IPS-18a (cell line): ENCODE measurements at regions not wholly inside any gene's neighbourhood (a gene's known extent, or its start where the extent isn't known, plus 50 kb on each side); places are given as distances from the start of the nearest gene placed in this dataset.
"Not testable (repeated sequence)": the region's sequence is repeated elsewhere in the genome, so short reads cannot be mapped to it uniquely, and the experiment has no call there.

Experiments
- H3K27ac ChIP-seq: one replicate; pipeline ENCODE4 v1.5.1; 2013; ENCODE audit warnings: low read length
- H3K27me3 ChIP-seq: one replicate; pipeline ENCODE4 v1.6.1; 2013; ENCODE audit warnings: mild to moderate bottlenecking, low read length; ENCODE audit not compliant: control insufficient read depth, insufficient read depth
- H3K36me3 ChIP-seq: one replicate; pipeline ENCODE4 v1.6.1; 2013; ENCODE audit warnings: low read depth, low read length; ENCODE audit not compliant: control insufficient read depth
- H3K4me1 ChIP-seq: one replicate; pipeline ENCODE4 v1.6.1; 2013; ENCODE audit warnings: low read depth, low read length; ENCODE audit not compliant: control insufficient read depth
- H3K4me3 ChIP-seq: one replicate; pipeline ENCODE4 v1.5.1; 2013; ENCODE audit warnings: low read length
- H3K9ac ChIP-seq: one replicate; pipeline ENCODE4 v1.6.1; 2013; ENCODE audit warnings: mild to moderate bottlenecking, low read length, moderate library complexity
- H3K9me3 ChIP-seq: one replicate; pipeline ENCODE4 v1.6.1; 2013; ENCODE audit warnings: low read depth, low read length; ENCODE audit not compliant: control insufficient read depth

- no peaks in the 10 kb centered on the region for H3K4me1 ChIP-seq
- no peaks in the 10 kb centered on the region for H3K27me3 ChIP-seq
- H3K27ac ChIP-seq: no peak overlapping the region
- H3K9me3 ChIP-seq: no peaks in the 10 kb centered on the region
- no peak overlapping the region for H3K9ac ChIP-seq
- H3K4me3 ChIP-seq: no peak overlapping the region
- no peaks in the 10 kb centered on the region for H3K36me3 ChIP-seq
These were observed 123.3 kb upstream of the GBE1 start for GRCh38 chr3:81884791-81885190.

GRCh38 chr3:81876826-81877225 is 115.4 kb upstream of the GBE1 start:
- no peak overlapping the region for H3K27ac ChIP-seq
- H3K4me3 ChIP-seq: no peak overlapping the region
- no peaks in the 10 kb centered on the region for H3K36me3 ChIP-seq

GRCh38 chr3:81874738-81875137 is 113.3 kb upstream of the GBE1 start:
- no peaks in the 10 kb centered on the region for H3K27me3 ChIP-seq
- peaks cover 7% of the 10 kb centered on the region for H3K9me3 ChIP-seq
- H3K4me3 ChIP-seq: no peak overlapping the region
- H3K36me3 ChIP-seq: no peaks in the 10 kb centered on the region
- no peaks in the 10 kb centered on the region for H3K4me1 ChIP-seq
- no peak overlapping the region for H3K27ac ChIP-seq
- H3K9ac ChIP-seq: no peak overlapping the region

More at GRCh38 chr3:81876826-81877225, 115.4 kb upstream of the GBE1 start:
- H3K9ac ChIP-seq: no peak overlapping the region
- no peaks in the 10 kb centered on the region for H3K27me3 ChIP-seq
- H3K4me1 ChIP-seq: no peaks in the 10 kb centered on the region
- H3K9me3 ChIP-seq: peaks cover 7% of the 10 kb centered on the region

- H3K9ac ChIP-seq: no peak overlapping the region
These were observed 111.1 kb upstream of the GBE1 start for GRCh38 chr3:81872566-81872965.

GRCh38 chr3:81871358-81872155 is 110.1 kb upstream of the GBE1 start:
- no peak overlapping the region for H3K4me3 ChIP-seq

More at GRCh38 chr3:81872566-81872965, 111.1 kb upstream of the GBE1 start:
- Histone ChIP-seq H3K4me1 (no peaks in the 10 kb centered on the region), H3K4me3 (no peak overlapping the region), H3K9me3 (peaks cover 2% of the 10 kb centered on the region), H3K27me3 (no peaks in the 10 kb centered on the region), H3K36me3 (no peaks in the 10 kb centered on the region), H3K27ac (no peak overlapping the region)

GRCh38 chr3:81869382-81869781 is 107.9 kb upstream of the GBE1 start:
- peaks cover 4% of the 10 kb centered on the region for H3K4me1 ChIP-seq
- H3K9me3 ChIP-seq: no peaks in the 10 kb centered on the region
- H3K4me3 ChIP-seq: no peak overlapping the region
- H3K36me3 ChIP-seq: no peaks in the 10 kb centered on the region
- H3K27ac ChIP-seq: no peak overlapping the region
- H3K27me3 ChIP-seq: no peaks in the 10 kb centered on the region
- no peak overlapping the region for H3K9ac ChIP-seq

More at GRCh38 chr3:81871358-81872155, 110.1 kb upstream of the GBE1 start:
- Histone ChIP-seq H3K9ac (no peak overlapping the region), H3K27ac (no peak overlapping the region), H3K4me1 (no peaks in the 10 kb centered on the region), H3K36me3 (no peaks in the 10 kb centered on the region), H3K9me3 (no peaks in the 10 kb centered on the region), H3K27me3 (no peaks in the 10 kb centered on the region)

- Histone ChIP-seq H3K9me3 (no peaks in the 10 kb centered on the region), H3K36me3 (no peaks in the 10 kb centered on the region), H3K9ac (no peak overlapping the region), H3K27ac (no peak overlapping the region), H3K27me3 (no peaks in the 10 kb centered on the region), H3K4me3 (no peak overlapping the region), H3K4me1 (peaks cover 11% of the 10 kb centered on the region)
These were observed 107.2 kb upstream of the GBE1 start for GRCh38 chr3:81868597-81868996.

- Histone ChIP-seq H3K27ac (no peak overlapping the region), H3K9me3 (no peaks in the 10 kb centered on the region), H3K27me3 (no peaks in the 10 kb centered on the region)
These were observed 106.4 kb upstream of the GBE1 start for GRCh38 chr3:81867875-81868274.

GRCh38 chr3:81865164-81865563 is 103.7 kb upstream of the GBE1 start:
- not testable (repeated sequence) for H3K9ac ChIP-seq, H3K9me3 ChIP-seq, H3K4me3 ChIP-seq, H3K36me3 ChIP-seq, H3K27ac ChIP-seq, H3K27me3 ChIP-seq
- H3K4me1 ChIP-seq: peaks cover 11% of the 10 kb centered on the region

More at GRCh38 chr3:81867875-81868274, 106.4 kb upstream of the GBE1 start:
- Histone ChIP-seq H3K9ac (no peak overlapping the region), H3K4me3 (no peak overlapping the region), H3K4me1 (peaks cover 11% of the 10 kb centered on the region), H3K36me3 (no peaks in the 10 kb centered on the region)

GRCh38 chr3:81864272-81864671 is 102.8 kb upstream of the GBE1 start:
- Histone ChIP-seq H3K4me3 (no peak overlapping the region), H3K4me1 (peaks cover 11% of the 10 kb centered on the region), H3K9me3 (no peaks in the 10 kb centered on the region), H3K27ac (no peak overlapping the region), H3K36me3 (no peaks in the 10 kb centered on the region), H3K9ac (no peak overlapping the region), H3K27me3 (no peaks in the 10 kb centered on the region)

GRCh38 chr3:81863756-81864155 is 102.3 kb upstream of the GBE1 start:
- Histone ChIP-seq H3K27me3 (no peaks in the 10 kb centered on the region), H3K36me3 (no peaks in the 10 kb centered on the region), H3K4me1 (peaks cover 11% of the 10 kb centered on the region), H3K9me3 (no peaks in the 10 kb centered on the region), H3K27ac (no peak overlapping the region), H3K4me3 (no peak overlapping the region), H3K9ac (no peak overlapping the region)

- H3K27ac ChIP-seq: no peak overlapping the region
- H3K9ac ChIP-seq: no peak overlapping the region
- no peaks in the 10 kb centered on the region for H3K27me3 ChIP-seq
- H3K4me1 ChIP-seq: peaks cover 11% of the 10 kb centered on the region
- H3K9me3 ChIP-seq: no peaks in the 10 kb centered on the region
- no peak overlapping the region for H3K4me3 ChIP-seq
- H3K36me3 ChIP-seq: no peaks in the 10 kb centered on the region
These were observed 100.1 kb upstream of the GBE1 start for GRCh38 chr3:81861593-81861992.
